WTC11 (cell line): ENCODE measurements at regions not wholly inside any gene's neighbourhood (a gene's known extent, or its start where the extent isn't known, plus 50 kb on each side); places are given as distances from the start of the nearest gene placed in this dataset.

Source experiments
- ATAC-seq: fragments of 200-7000 bp; cut with Tn5 transposase; 2 replicates; pipeline ENCODE4 v1.10.0; 2021; ENCODE audit warnings: mild to moderate bottlenecking, moderate library complexity
- CTCF ChIA-PET: fragments of 300-600 bp; sonication (Branson Sonifier 250); formaldehyde crosslinking; loops from one replicate; lab custom pipeline; 2021; ENCODE audit warnings: antibody characterized with exemption; lab: Charles Lee
- POLR2A ChIA-PET: fragments of 350-600 bp; sonication (Branson Sonifier 250); formaldehyde crosslinking; loops from one replicate; lab custom pipeline; 2021; ENCODE audit warnings: antibody characterized with exemption; lab: Charles Lee
- DNase-seq: peaks from one replicate; pipeline ENCODE4 v3.0.0; 2021; ENCODE audit warnings: low spot score
- H3K27ac Mint-ChIP-seq: 2 replicates; pipeline ENCODE4 v1.8.0; 2021; ENCODE audit warnings: mixed read lengths
- H3K27me3 Mint-ChIP-seq: 2 replicates; pipeline ENCODE4 v1.8.0; 2021; ENCODE audit warnings: low read depth, mild to moderate bottlenecking, moderate library complexity, mixed read lengths
- H3K36me3 Mint-ChIP-seq: 2 replicates; pipeline ENCODE4 v1.8.0; 2021; ENCODE audit warnings: mixed read lengths
- H3K4me1 Mint-ChIP-seq: 2 replicates; pipeline ENCODE4 v1.8.0; 2022; ENCODE audit warnings: mixed read lengths
- H3K4me3 Mint-ChIP-seq: 2 replicates; pipeline ENCODE4 v1.8.0; 2021; ENCODE audit warnings: mild to moderate bottlenecking, moderate library complexity, mixed read lengths
- H3K9me3 Mint-ChIP-seq: 2 replicates; pipeline ENCODE4 v1.8.0; 2021; ENCODE audit warnings: mixed read lengths
- AR ChIP-seq: fragments of 250-450 bp; sonication (Bioruptor Pico); IDR thresholded peaks from 2 replicates; pipeline ENCODE4 v1.9.0; 2021; ENCODE audit warnings: mild to moderate bottlenecking
- CDX4 ChIP-seq: fragments of 250-450 bp; sonication (Bioruptor Pico); IDR thresholded peaks from 2 replicates; pipeline ENCODE4 v1.9.0; 2021; ENCODE audit warnings: moderate library complexity, mild to moderate bottlenecking, inconsistent platforms, borderline replicate concordance
- CREB1 ChIP-seq: sonication (generic); formaldehyde crosslinking; IDR thresholded peaks from 2 replicates; pipeline ENCODE4 v1.8.0; 2023; ENCODE audit warnings: mild to moderate bottlenecking, missing genetic modification reagents
- E2F5 ChIP-seq: sonication (generic); formaldehyde crosslinking; IDR thresholded peaks from 2 replicates; pipeline ENCODE4 v1.8.1; 2022; ENCODE audit warnings: mild to moderate bottlenecking, moderate library complexity, missing genetic modification reagents
- EMX1 ChIP-seq: fragments of 250-450 bp; sonication (Bioruptor Pico); IDR thresholded peaks from 2 replicates; pipeline ENCODE4 v1.8.0; 2021; ENCODE audit warnings: mild to moderate bottlenecking
- FOXP1 ChIP-seq: sonication (generic); formaldehyde crosslinking; IDR thresholded peaks from 2 replicates; pipeline ENCODE4 v1.8.0; 2022; ENCODE audit warnings: missing genetic modification reagents, mild to moderate bottlenecking, moderate library complexity, borderline replicate concordance
- MAX ChIP-seq: sonication (generic); formaldehyde crosslinking; IDR thresholded peaks from 2 replicates; pipeline ENCODE4 v1.8.0; 2022; ENCODE audit warnings: mild to moderate bottlenecking, missing genetic modification reagents
- MLX ChIP-seq: sonication (generic); formaldehyde crosslinking; IDR thresholded peaks from 2 replicates; pipeline ENCODE4 v1.8.1; 2023; ENCODE audit warnings: mild to moderate bottlenecking, missing genetic modification reagents, moderate library complexity
- MYBL2 ChIP-seq: sonication (generic); formaldehyde crosslinking; IDR thresholded peaks from 2 replicates; pipeline ENCODE4 v1.8.1; 2023; ENCODE audit warnings: mild to moderate bottlenecking, moderate library complexity, missing genetic modification reagents
- NFYB ChIP-seq: sonication (generic); formaldehyde crosslinking; conservative IDR thresholded peaks from 2 replicates; pipeline ENCODE4 v1.8.0; 2022; ENCODE audit warnings: low read depth, missing genetic modification reagents
- NR2C2 ChIP-seq: sonication (generic); formaldehyde crosslinking; IDR thresholded peaks from 2 replicates; pipeline ENCODE4 v1.8.0; 2022; ENCODE audit warnings: mild to moderate bottlenecking, missing genetic modification reagents
- OVOL2 ChIP-seq: fragments of 250-450 bp; sonication (Bioruptor Pico); IDR thresholded peaks from 2 replicates; pipeline ENCODE4 v1.9.0; 2021; ENCODE audit warnings: mild to moderate bottlenecking, borderline replicate concordance
- PRDM15 ChIP-seq: sonication (generic); formaldehyde crosslinking; IDR thresholded peaks from 2 replicates; pipeline ENCODE4 v1.8.0; 2022; ENCODE audit warnings: missing genetic modification reagents
- RELA ChIP-seq: sonication (generic); formaldehyde crosslinking; IDR thresholded peaks from 2 replicates; pipeline ENCODE4 v1.8.1; 2022; ENCODE audit warnings: missing genetic modification reagents, mild to moderate bottlenecking, borderline replicate concordance
- SP1 ChIP-seq: sonication (generic); formaldehyde crosslinking; conservative IDR thresholded peaks from 2 replicates; pipeline ENCODE4 v1.8.1; 2022; ENCODE audit warnings: missing genetic modification reagents
- TP53 ChIP-seq: sonication (generic); formaldehyde crosslinking; IDR thresholded peaks from 2 replicates; pipeline ENCODE4 v1.8.1; 2023; ENCODE audit warnings: mild to moderate bottlenecking, missing genetic modification reagents
- USF2 ChIP-seq: sonication (generic); formaldehyde crosslinking; IDR thresholded peaks from 2 replicates; pipeline ENCODE4 v1.8.1; 2023; ENCODE audit warnings: mild to moderate bottlenecking, missing genetic modification reagents, moderate library complexity
- ZBTB21 ChIP-seq: sonication (generic); formaldehyde crosslinking; IDR thresholded peaks from 2 replicates; pipeline ENCODE4 v1.8.1; 2023; ENCODE audit warnings: mild to moderate bottlenecking, missing genetic modification reagents, borderline replicate concordance
- ZBTB43 ChIP-seq: sonication (generic); formaldehyde crosslinking; IDR thresholded peaks from 2 replicates; pipeline ENCODE4 v1.8.1; 2023; ENCODE audit warnings: mild to moderate bottlenecking, missing genetic modification reagents
- ZNF121 ChIP-seq: sonication (generic); formaldehyde crosslinking; IDR thresholded peaks from 2 replicates; pipeline ENCODE4 v1.8.0; 2023; ENCODE audit warnings: missing genetic modification reagents
- ZNF219 ChIP-seq: sonication (generic); formaldehyde crosslinking; IDR thresholded peaks from 2 replicates; pipeline ENCODE4 v1.8.0; 2023; ENCODE audit warnings: missing genetic modification reagents, mild to moderate bottlenecking, borderline replicate concordance
- ZNF263 ChIP-seq: sonication (generic); formaldehyde crosslinking; IDR thresholded peaks from 2 replicates; pipeline ENCODE4 v1.8.1; 2022; ENCODE audit warnings: low read depth, mild to moderate bottlenecking, moderate library complexity, missing genetic modification reagents

- ATAC-seq (no peak), DNase-seq (no peak)
- Mint-ChIP-seq H3K4me3 (no peak overlapping the region), H3K27me3 (no peaks in the 10 kb centered on the region), H3K36me3 (no peaks in the 10 kb centered on the region), H3K4me1 (peaks cover 3% of the 10 kb centered on the region; the same call in 1 of the 2 replicates), H3K9me3 (peaks cover 10% of the 10 kb centered on the region), H3K27ac (no peak overlapping the region)
- CTCF ChIA-PET: interaction anchor here (0.7 kb wide), 1 partner anchor 96 kb away, joined by 3 read pairs; no protein-coding TSS in a partner anchor
- POLR2A ChIA-PET: no interaction called here
- TF ChIP-seq USF2: no peak
- TF ChIP-seq MAX (CRISPR knock-in tag): no peak
- TF ChIP-seq ZBTB21 (CRISPR knock-in tag): no peak
- no peak for TF ChIP-seq FOXP1 (CRISPR knock-in tag)
These were observed 101.4 kb upstream of the C11orf87 start for GRCh38 chr11:109320595-109320994.

- ChIA-PET POLR2A (no interaction called here), CTCF (no interaction called here)
- no peak overlapping the region for H3K4me3 Mint-ChIP-seq
- TF ChIP-seq OVOL2 (CRISPR knock-in tag) (no peak), RELA (CRISPR knock-in tag) (no peak), ZNF263 (no peak), ZBTB43 (CRISPR knock-in tag) (no peak), EMX1 (no peak), TP53 (CRISPR knock-in tag) (no peak), PRDM15 (CRISPR knock-in tag) (no peak), NR2C2 (CRISPR knock-in tag) (no peak), FOXP1 (CRISPR knock-in tag) (no peak), MLX (CRISPR knock-in tag) (no peak), AR (CRISPR knock-in tag) (no peak), ZNF219 (CRISPR knock-in tag) (no peak), CDX4 (CRISPR knock-in tag) (no peak), CREB1 (CRISPR knock-in tag) (no peak), SP1 (CRISPR knock-in tag) (no peak), NFYB (CRISPR knock-in tag) (no peak), USF2 (no peak), E2F5 (CRISPR knock-in tag) (no peak), MYBL2 (CRISPR knock-in tag) (no peak), ZNF121 (CRISPR knock-in tag) (no peak)
- no peaks in the 10 kb centered on the region for H3K27me3 Mint-ChIP-seq
- no peak for ATAC-seq
- H3K4me1 Mint-ChIP-seq: no peaks in the 10 kb centered on the region
- DNase-seq: no peak
- no peak overlapping the region for H3K27ac Mint-ChIP-seq
- no peaks in the 10 kb centered on the region for H3K36me3 Mint-ChIP-seq
- peaks cover 7% of the 10 kb centered on the region for H3K9me3 Mint-ChIP-seq
These were observed 95.2 kb upstream of the C11orf87 start for GRCh38 chr11:109326781-109327180.
